Parathyroid adenoma (tissue), 2 donors: ENCODE measurements at regions not wholly inside any gene's neighbourhood (a gene's known extent, or its start where the extent isn't known, plus 50 kb on each side); places are given as distances from the start of the nearest gene placed in this dataset.

Experiments
- H2AFZ ChIP-seq: fragments of 300-600 bp; sonication (generic); one replicate; pipeline ENCODE4 v1.7.0; 2017; ENCODE audit warnings: antibody characterized with exemption, mild to moderate bottlenecking
- H3K27ac ChIP-seq: fragments of 300-600 bp; sonication (generic); one replicate; pipeline ENCODE4 v1.7.0; 2017
- H3K27me3 ChIP-seq: fragments of 300-600 bp; sonication (generic); one replicate; pipeline ENCODE4 v1.7.0; 2017; ENCODE audit warnings: low read length; ENCODE audit not compliant: control insufficient read depth, insufficient read depth
- H3K36me3 ChIP-seq: fragments of 300-600 bp; sonication (generic); one replicate; pipeline ENCODE4 v1.7.0; 2017; ENCODE audit warnings: low read length; ENCODE audit not compliant: control insufficient read depth, insufficient read depth
- H3K4me1 ChIP-seq: fragments of 300-600 bp; sonication (generic); one replicate; pipeline ENCODE4 v1.7.0; 2017; ENCODE audit warnings: control low read depth
- H3K4me2 ChIP-seq: fragments of 300-600 bp; sonication (generic); one replicate; pipeline ENCODE4 v1.7.0; 2017; ENCODE audit warnings: low read length
- H3K4me3 ChIP-seq: fragments of 300-600 bp; sonication (generic); one replicate; pipeline ENCODE4 v1.7.0; 2017; ENCODE audit warnings: low read depth, low read length
- H3K79me2 ChIP-seq: fragments of 300-600 bp; sonication (generic); one replicate; pipeline ENCODE4 v1.7.0; 2017; ENCODE audit warnings: control low read depth
- H3K9ac ChIP-seq: fragments of 300-600 bp; sonication (generic); one replicate; pipeline ENCODE4 v1.7.0; 2017; ENCODE audit warnings: mild to moderate bottlenecking
- H3K9me3 ChIP-seq: fragments of 300-600 bp; sonication (generic); one replicate; pipeline ENCODE4 v1.7.0; 2017; ENCODE audit warnings: low read length; ENCODE audit not compliant: control insufficient read depth
- CTCF ChIP-seq: fragments of 300-600 bp; sonication (generic); IDR thresholded peaks from one replicate; pipeline ENCODE4 v1.7.0; 2017; ENCODE audit warnings: antibody characterized with exemption, mild to moderate bottlenecking
- donor health status: primary hyperparathyroidism.

GRCh38 chr2:191626497-191627151, 51.3 kb upstream of the NABP1 start:
- Histone ChIP-seq H3K4me2 (no peak overlapping the region), H2AFZ (no peak overlapping the region), H3K9me3 (no peaks in the 10 kb centered on the region), H3K4me3 (no peak overlapping the region), H3K27me3 (no peaks in the 10 kb centered on the region), H3K9ac (no peak overlapping the region), H3K27ac (no peak overlapping the region), H3K36me3 (no peaks in the 10 kb centered on the region), H3K79me2 (no peaks in the 10 kb centered on the region), H3K4me1 (no peaks in the 10 kb centered on the region)
- TF ChIP-seq CTCF = no peak

- Histone ChIP-seq H3K9me3 (no peaks in the 10 kb centered on the region), H3K79me2 (no peaks in the 10 kb centered on the region), H3K4me1 (no peaks in the 10 kb centered on the region), H2AFZ (no peak overlapping the region), H3K27me3 (no peaks in the 10 kb centered on the region), H3K4me3 (no peak overlapping the region), H3K4me2 (no peak overlapping the region), H3K36me3 (no peaks in the 10 kb centered on the region), H3K27ac (no peak overlapping the region), H3K9ac (no peak overlapping the region)
- TF ChIP-seq CTCF = no peak
Measured at GRCh38 chr2:191627518-191627917, 50.4 kb upstream of the NABP1 start.
